B cell (primary cell): ENCODE measurements at regions not wholly inside any gene's neighbourhood (a gene's known extent, or its start where the extent isn't known, plus 50 kb on each side); places are given as distances from the start of the nearest gene placed in this dataset.

Experiments used
- ATAC-seq: fragments of 200-7000 bp; cut with Tn5 transposase; one replicate; pipeline ENCODE4 v1.10.0; 2021; ENCODE audit warnings: low read depth, mild to moderate bottlenecking, moderate number of reproducible peaks, moderate library complexity
- CTCF ChIA-PET: fragments of 350-600 bp; sonication (Branson Sonifier 250); formaldehyde crosslinking; loops from one replicate; lab custom pipeline; 2021; ENCODE audit warnings: antibody characterized with exemption, inconsistent platforms; lab: Charles Lee
- POLR2A ChIA-PET: fragments of 350-600 bp; sonication (Branson Sonifier 250); formaldehyde crosslinking; loops from one replicate; lab custom pipeline; 2021; ENCODE audit warnings: antibody characterized with exemption; lab: Charles Lee
- DNase-seq: peaks from one replicate; pipeline ENCODE4 v3.0.0; 2013
- H2AFZ ChIP-seq: 2 replicates; pipeline ENCODE4 v1.6.1; 2012; ENCODE audit warnings: mild to moderate bottlenecking, low read depth, low read length; ENCODE audit not compliant: insufficient read depth, poor library complexity, severe bottlenecking
- H3K27ac ChIP-seq, 2 donors: 1 replicate in 1 of 2; 2 replicates in 1 of 2; pipeline ENCODE4 v1.5.1; 2012 to 2013; ENCODE audit warnings: low read length in 2 of 2, mild to moderate bottlenecking in 2 of 2, moderate library complexity in 1 of 2
- H3K27me3 ChIP-seq, 4 experiments: fragments of 200-600 bp in 1 of 4; sonication (generic) in 1 of 4; replicated peaks in 1 of 4; 1 replicate in 2 of 4; 2 replicates in 2 of 4; pipeline versions ENCODE4 v1.6.1 to v1.7.0; 2013 to 2016; ENCODE audit warnings: low read length in 3 of 4, mild to moderate bottlenecking in 2 of 4, mixed read lengths in 1 of 4, moderate library complexity in 1 of 4; ENCODE audit not compliant: insufficient read depth in 4 of 4, control insufficient read depth in 3 of 4; ENCODE audit errors: control extremely low read depth in 1 of 4
- H3K36me3 ChIP-seq, 2 experiments: replicated peaks in 1 of 2; 1 replicate in 1 of 2; 2 replicates in 1 of 2; pipeline versions ENCODE4 v1.6.1 to v1.7.1; 2013; ENCODE audit warnings: low read length in 1 of 2; ENCODE audit not compliant: insufficient read depth in 2 of 2, control insufficient read depth in 1 of 2; ENCODE audit errors: control extremely low read depth in 1 of 2, extremely low read depth in 1 of 2
- H3K4me1 ChIP-seq, 2 donors: fragments of 200-600 bp in 1 of 2; sonication (generic) in 1 of 2; 1 replicate in 1 of 2; 2 replicates in 1 of 2; pipeline versions ENCODE4 v1.5.1 to v1.6.1; 2013 to 2017; ENCODE audit warnings: low read length in 2 of 2; ENCODE audit not compliant: control insufficient read depth in 2 of 2, insufficient read depth in 2 of 2
- H3K4me2 ChIP-seq: replicated peaks from 2 replicates; pipeline ENCODE3; 2012; ENCODE audit warnings: mild to moderate bottlenecking, low read depth, low read length; ENCODE audit not compliant: poor library complexity, severe bottlenecking
- H3K4me3 ChIP-seq, 5 experiments: fragments of 200-600 bp in 1 of 5; sonication (generic) in 1 of 5; 1 replicate in 3 of 5; 2 replicates in 2 of 5; pipeline versions ENCODE4 v1.5.1 to v1.7.0; 2011 to 2016; ENCODE audit warnings: low read length in 4 of 5, mild to moderate bottlenecking in 4 of 5, low read depth in 2 of 5, control low read depth in 1 of 5, moderate library complexity in 1 of 5; ENCODE audit not compliant: insufficient read depth in 1 of 5; ENCODE audit errors: control extremely low read depth in 1 of 5, extremely low read depth in 1 of 5
- H3K79me2 ChIP-seq: fragments of 200-600 bp; sonication (generic); one replicate; pipeline ENCODE4 v1.6.0; 2016; ENCODE audit warnings: low read length; ENCODE audit not compliant: control insufficient read depth, insufficient read depth
- H3K9ac ChIP-seq: fragments of 200-600 bp; sonication (generic); 2 replicates; pipeline ENCODE4 v1.6.1; 2017; ENCODE audit warnings: mild to moderate bottlenecking, low read length, moderate library complexity
- H3K9me3 ChIP-seq, 3 donors: one replicate each; pipeline versions ENCODE4 v1.6.1 to v1.7.1; 2013; ENCODE audit warnings: low read length in 2 of 3; ENCODE audit not compliant: control insufficient read depth in 2 of 3, insufficient read depth in 1 of 3; ENCODE audit errors: control extremely low read depth in 1 of 3
- H4K20me1 ChIP-seq: 2 replicates; pipeline ENCODE4 v1.6.0; 2012; ENCODE audit warnings: mild to moderate bottlenecking, low read length; ENCODE audit not compliant: insufficient read depth, control insufficient read depth, poor library complexity, severe bottlenecking
- H3K27ac Mint-ChIP-seq: one replicate; pipeline ENCODE4 v1.8.0; 2021; ENCODE audit warnings: mixed read lengths
- H3K27me3 Mint-ChIP-seq: one replicate; pipeline ENCODE4 v1.8.0; 2021; ENCODE audit warnings: mixed read lengths
- H3K4me1 Mint-ChIP-seq: one replicate; pipeline ENCODE4 v1.8.0; 2021; ENCODE audit warnings: mixed read lengths
- H3K4me3 Mint-ChIP-seq: one replicate; pipeline ENCODE4 v1.8.0; 2021; ENCODE audit warnings: mixed read lengths
- H3K9me3 Mint-ChIP-seq: one replicate; pipeline ENCODE4 v1.8.0; 2022; ENCODE audit warnings: mixed read lengths; ENCODE audit not compliant: insufficient read depth
- EZH2 ChIP-seq: IDR thresholded peaks from 2 replicates; pipeline ENCODE4 v1.6.1; 2012; ENCODE audit warnings: borderline replicate concordance, low read depth, mild to moderate bottlenecking, moderate library complexity, low read length; ENCODE audit not compliant: insufficient read depth, poor library complexity, severe bottlenecking
- WGBS: methylation state at CpG from one replicate; pipeline ENCODE4 v1.1.5; 2013; ENCODE audit warnings: missing lambda C conversion rate; ENCODE audit not compliant: insufficient coverage; 5-methylcytosine and 5-hydroxymethylcytosine counted together
- intact Hi-C: fragments of 100-400 bp; cut with micrococcal nuclease; formaldehyde crosslinking; loops from one replicate; pipeline ENCODE4 v1.10.0; 2022
- TF ChIP-seq, protein P1 (sequence below): fragments of 200-600 bp; IDR thresholded peaks from one replicate; pipeline ENCODE4 v1.8.0; 2022; ENCODE audit warnings: antibody characterized with exemption, mild to moderate bottlenecking

DNA sequence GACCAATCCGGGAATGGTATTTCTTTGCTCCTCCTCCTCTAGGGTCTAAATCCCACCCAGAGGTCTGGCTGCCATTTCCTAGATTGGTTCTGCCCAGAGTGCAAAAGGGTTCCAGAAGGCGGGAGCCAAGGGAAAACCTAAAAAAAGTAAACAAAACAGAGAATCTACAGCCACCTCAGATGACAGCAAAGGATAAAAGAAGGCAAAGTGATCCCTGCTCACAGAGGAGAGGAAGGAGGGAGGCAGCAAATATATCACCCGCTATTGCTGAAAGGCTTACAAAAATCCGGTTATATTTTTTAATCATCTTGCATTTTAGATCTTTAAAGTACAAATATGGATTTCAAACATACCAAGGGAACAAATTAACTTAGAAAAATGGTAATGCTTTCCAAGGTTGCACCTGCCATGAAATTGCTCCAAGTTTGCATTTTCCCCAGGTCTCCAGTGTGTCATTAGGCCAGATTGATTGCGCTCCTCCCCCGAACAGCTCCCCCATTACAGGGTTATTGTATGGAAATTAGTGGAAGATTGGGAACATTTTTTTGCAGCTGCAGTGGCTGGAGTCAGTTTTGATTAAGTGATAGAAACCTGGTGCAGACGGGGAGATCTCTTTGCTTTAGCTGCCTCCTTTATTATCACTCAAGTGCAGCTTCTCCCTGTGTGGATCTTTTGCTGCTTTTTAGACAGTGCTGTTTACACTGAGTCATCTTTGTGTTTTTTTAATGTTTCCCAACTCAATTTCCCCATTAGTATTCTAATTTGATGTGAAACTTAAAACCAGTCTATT lies 280.5 kb upstream of the CAMK1G start:
- H3K4me1 Mint-ChIP-seq, result no peaks in the 10 kb centered on the region
- no peaks in the 10 kb centered on the region for H3K4me1 ChIP-seq
- no peaks in the 10 kb centered on the region for H3K9me3 ChIP-seq
- 100% methylated on average over 1 of the region's 7 CpGs for WGBS
- H2AFZ ChIP-seq, result no peak overlapping the region
- no peak overlapping the region for H3K27ac Mint-ChIP-seq
- intact Hi-C loops, result no loop called here
- no peak overlapping the region for H3K4me3 Mint-ChIP-seq
- H3K9me3 Mint-ChIP-seq, result no peaks in the 10 kb centered on the region
- ATAC-seq, result no peak
- H3K9ac ChIP-seq, result no peak overlapping the region
- H3K27ac ChIP-seq, result no peak overlapping the region
- H3K79me2 ChIP-seq, result no peaks in the 10 kb centered on the region
- no peaks in the 10 kb centered on the region for H3K27me3 ChIP-seq
- no peak overlapping the region for H3K4me3 ChIP-seq
- H3K27me3 Mint-ChIP-seq, result peaks cover 25% of the 10 kb centered on the region
- H3K36me3 ChIP-seq, result no peaks in the 10 kb centered on the region
- DNase-seq, result no peak
- no peaks in the 10 kb centered on the region for H4K20me1 ChIP-seq
- ChIA-PET POLR2A (no interaction called here), CTCF (no interaction called here)
- no peak for TF ChIP-seq EZH2
- TF ChIP-seq, protein P1, sequence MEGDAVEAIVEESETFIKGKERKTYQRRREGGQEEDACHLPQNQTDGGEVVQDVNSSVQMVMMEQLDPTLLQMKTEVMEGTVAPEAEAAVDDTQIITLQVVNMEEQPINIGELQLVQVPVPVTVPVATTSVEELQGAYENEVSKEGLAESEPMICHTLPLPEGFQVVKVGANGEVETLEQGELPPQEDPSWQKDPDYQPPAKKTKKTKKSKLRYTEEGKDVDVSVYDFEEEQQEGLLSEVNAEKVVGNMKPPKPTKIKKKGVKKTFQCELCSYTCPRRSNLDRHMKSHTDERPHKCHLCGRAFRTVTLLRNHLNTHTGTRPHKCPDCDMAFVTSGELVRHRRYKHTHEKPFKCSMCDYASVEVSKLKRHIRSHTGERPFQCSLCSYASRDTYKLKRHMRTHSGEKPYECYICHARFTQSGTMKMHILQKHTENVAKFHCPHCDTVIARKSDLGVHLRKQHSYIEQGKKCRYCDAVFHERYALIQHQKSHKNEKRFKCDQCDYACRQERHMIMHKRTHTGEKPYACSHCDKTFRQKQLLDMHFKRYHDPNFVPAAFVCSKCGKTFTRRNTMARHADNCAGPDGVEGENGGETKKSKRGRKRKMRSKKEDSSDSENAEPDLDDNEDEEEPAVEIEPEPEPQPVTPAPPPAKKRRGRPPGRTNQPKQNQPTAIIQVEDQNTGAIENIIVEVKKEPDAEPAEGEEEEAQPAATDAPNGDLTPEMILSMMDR, result no peak
- H3K4me2 ChIP-seq, result no peak overlapping the region

DNA sequence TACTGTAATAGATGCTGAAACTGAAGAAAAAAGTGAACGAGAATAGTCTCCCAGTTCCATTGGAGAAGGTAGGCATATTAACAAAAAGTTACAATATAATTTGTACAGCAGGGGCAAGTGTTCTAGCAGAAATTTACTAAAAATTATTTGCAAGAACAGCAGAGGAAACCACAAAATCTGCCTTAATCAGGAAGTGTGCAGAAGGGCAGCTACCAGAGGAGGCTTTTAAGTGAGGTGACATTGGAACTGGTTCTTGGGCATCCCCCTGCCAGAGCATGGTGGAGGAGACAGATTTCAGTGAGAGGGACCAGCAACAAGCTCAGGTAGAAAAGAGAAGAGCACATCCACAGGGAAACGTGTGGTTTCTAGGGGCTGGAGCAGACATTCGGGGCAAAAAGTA lies 279.3 kb upstream of the CAMK1G start:
- TF ChIP-seq, protein P1, result no peak
- TF ChIP-seq EZH2, result no peak
- ChIA-PET POLR2A (no interaction called here), CTCF (no interaction called here)
- Mint-ChIP-seq H3K9me3 (no peaks in the 10 kb centered on the region), H3K27me3 (peaks cover 25% of the 10 kb centered on the region), H3K27ac (no peak overlapping the region), H3K4me1 (no peaks in the 10 kb centered on the region), H3K4me3 (no peak overlapping the region)
- H3K4me3 ChIP-seq, result no peak overlapping the region
- H3K36me3 ChIP-seq, result no peaks in the 10 kb centered on the region
- intact Hi-C loops, result no loop called here
- no peaks in the 10 kb centered on the region for H3K9me3 ChIP-seq
- no peaks in the 10 kb centered on the region for H3K4me1 ChIP-seq
- no peak overlapping the region for H3K27ac ChIP-seq
- no peak for DNase-seq
- H2AFZ ChIP-seq, result no peak overlapping the region
- no peak overlapping the region for H3K9ac ChIP-seq
- H3K27me3 ChIP-seq, result no peaks in the 10 kb centered on the region
- H4K20me1 ChIP-seq, result no peaks in the 10 kb centered on the region
- WGBS, result 27% methylated on average over 2 of the region's 3 CpGs
- H3K79me2 ChIP-seq, result no peaks in the 10 kb centered on the region
- no peak for ATAC-seq
- no peak overlapping the region for H3K4me2 ChIP-seq
